ENCODE measurements at regions not wholly inside any gene's neighbourhood (a gene's known extent, or its start where the extent isn't known, plus 50 kb on each side); places are given as distances from the start of the nearest gene placed in this dataset.

GRCh38 chr16:66240631-66241395 lies 125.7 kb upstream of the CDH5 start:
- DNase-seq = no peak

DNA sequence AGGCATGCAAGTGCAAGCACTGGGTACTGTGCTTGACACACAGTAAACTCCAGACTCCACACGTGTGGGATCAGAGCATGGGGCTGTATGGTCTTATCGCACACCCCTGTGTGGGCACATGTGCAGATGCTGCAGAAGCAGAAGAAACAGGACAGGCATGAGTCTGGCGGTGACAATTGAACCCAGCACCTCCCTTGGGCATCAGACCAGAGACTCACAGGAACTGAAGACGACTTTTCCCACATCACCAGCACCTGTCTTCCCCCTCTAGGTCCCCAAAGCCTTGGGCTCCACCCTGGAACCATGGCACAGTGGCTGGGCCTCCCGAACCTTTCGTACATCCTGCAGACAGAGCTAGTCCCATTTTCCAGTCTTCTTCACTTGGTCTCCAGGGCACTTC lies 126.4 kb upstream of the CDH5 start:
- DNase-seq = no peak

GRCh38 chr16:66238696-66239095 lies 127.8 kb upstream of the CDH5 start:
- no peak for DNase-seq

DNA sequence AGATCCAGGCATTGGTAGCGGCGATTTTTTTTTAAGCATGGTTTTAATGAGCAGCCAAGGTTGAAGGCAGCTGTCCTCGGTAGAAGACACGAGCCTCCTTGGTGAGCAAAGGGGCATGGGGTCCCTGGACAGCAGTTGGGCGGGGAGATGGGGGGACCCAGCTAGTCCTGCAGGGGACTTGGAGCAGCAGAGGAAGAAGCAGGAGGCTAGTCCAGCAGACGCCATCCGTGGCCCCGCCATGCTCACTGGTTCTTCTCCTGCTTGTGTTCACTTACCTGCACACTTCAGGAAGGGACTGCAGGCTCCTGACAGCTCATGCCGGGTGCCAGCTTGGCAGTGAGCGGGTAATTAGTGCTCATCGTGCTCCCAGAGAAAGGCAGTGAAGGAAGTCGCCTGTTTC lies 130.2 kb upstream of the CDH5 start:
- no peak for DNase-seq

GRCh38 chr16:66231452-66232160 lies 134.9 kb upstream of the CDH5 start:
- no peak for DNase-seq

DNA sequence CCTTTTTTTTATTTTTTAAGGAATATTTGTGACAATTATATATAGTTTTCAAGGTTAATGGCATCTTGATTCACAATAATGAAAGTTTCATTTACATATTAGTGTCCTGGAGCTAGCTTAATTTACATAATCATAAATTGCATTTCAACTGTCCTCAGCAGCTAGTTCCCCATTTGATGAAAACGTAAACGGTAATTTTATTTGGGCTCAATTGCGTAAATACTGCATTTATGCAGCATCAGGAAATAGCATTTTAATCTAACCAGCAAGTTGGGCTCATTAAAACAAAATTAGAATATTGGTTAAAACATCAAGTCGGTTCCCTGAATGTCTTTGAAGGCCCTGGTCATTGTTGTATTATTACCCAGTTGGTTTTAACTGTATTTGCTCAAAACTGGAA lies 136.8 kb upstream of the CDH5 start:
- DNase-seq = no peak

DNA sequence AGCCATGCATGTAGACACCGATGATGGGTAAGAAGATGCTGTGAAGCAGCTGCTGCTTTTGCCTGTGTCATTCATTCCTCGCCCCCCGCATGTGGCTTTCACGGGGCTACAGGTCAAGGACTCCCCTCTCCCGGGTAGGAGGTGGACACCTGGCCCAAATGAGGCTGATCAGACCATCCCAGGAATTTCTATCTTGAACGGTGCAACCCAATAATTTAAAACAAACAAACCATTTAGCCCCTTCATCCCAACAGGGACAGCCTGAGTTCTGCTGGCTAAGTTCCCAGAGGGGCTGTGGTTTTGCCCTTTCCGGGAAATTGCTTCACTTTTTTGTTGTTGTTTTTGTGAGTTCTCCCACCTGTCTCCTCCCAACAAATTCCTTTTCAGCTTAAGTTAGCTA lies 137.7 kb upstream of the CDH5 start:
- DNase-seq = no peak

GRCh38 chr16:66227766-66228530 lies 138.5 kb upstream of the CDH5 start:
- DNase-seq = no peak

- DNase-seq = no peak
Observed at GRCh38 chr16:66226762-66227161, 139.7 kb upstream of the CDH5 start.

DNA sequence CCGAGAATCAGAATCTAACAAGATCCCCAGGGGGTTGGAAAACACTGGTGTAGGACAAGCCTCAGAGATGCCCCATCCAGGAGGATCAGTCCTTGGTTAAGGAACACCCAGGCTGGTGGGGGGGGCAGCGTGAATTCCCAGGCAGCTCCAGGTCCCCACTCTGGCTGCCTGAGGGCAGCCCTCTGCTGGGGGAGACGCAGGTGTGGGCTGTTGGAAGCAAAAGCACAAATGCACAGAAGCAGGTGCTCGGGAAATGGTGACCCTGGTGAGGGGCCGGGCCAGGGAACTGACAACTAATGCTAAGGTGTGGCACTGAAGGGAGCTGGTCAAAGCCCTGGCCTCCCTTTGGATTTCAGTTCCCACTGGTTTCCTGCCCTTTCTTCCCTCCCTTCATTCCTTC lies 140.8 kb upstream of the CDH5 start:
- DNase-seq = no peak

GRCh38 chr16:66224626-66225025 lies 141.9 kb upstream of the CDH5 start:
- no peak for DNase-seq

DNA sequence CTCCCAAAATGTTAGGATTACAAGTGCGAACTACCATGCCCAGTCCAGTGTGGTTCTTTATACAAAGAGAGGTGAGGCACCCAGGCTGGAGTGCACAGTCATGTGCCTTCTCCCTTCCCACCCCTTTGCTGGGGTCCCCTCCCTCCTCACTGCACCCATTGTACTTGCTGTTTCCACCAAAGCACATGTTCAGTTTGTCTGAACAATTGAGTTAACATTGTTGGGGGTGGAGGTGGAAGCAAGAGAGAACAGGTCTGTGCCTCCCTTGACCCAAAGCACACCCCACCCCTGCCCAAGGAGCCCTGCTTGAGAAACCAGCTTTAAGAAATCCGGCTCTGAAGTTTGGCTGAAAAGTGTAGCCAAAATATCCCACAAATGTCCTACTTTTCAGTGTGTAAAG lies 142.3 kb upstream of the CDH5 start:
- DNase-seq = no peak

DNA sequence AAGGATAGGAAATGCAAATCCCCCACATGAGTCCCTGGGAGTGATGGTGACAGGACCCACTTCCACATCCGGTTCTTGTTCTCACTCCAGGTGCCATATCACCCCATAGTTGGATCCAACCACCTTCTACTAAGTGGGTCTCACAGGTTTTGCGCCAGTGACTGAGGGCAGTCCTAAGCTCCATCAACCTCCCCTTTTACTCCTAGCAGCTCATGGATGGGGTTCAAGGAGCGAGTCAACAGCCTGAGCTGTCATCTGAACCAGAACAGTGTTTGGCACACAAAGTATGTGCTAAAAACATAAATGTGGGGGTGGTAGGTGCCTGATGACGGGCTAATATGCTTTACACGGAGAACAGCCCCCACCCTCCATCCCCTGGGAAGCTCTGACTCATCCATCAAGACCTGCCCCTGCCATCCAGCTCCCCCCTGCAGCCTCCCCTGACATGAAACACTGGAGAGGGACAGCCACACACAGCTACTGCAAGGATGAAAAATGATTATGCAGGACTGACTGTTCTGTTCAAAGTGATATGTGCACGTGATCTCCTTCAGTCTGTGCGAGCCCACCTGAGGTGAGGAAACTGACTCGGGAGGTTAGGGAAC lies 143.2 kb upstream of the CDH5 start:
- no peak for DNase-seq

GRCh38 chr16:66222756-66223155 lies 143.7 kb upstream of the CDH5 start:
- DNase-seq = no peak

DNA sequence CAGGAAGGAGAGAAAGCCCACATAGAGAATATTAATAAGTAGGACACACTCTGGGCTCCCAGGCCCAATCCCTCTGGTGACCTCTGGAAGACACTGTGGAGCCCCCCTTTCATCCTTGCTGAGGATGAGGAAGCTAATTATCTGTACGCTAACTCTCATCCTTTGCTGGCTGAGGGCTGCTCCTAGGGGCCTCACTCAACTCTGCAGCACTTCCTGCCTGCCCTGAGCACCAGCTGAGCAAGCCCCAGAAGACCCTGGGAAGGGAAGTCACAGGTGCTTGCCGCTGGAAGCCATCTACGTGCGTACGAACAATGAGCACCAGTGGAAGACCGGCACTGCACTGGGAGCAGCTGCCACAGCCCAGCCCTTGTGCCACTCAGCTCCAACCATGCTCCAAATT lies 145.8 kb upstream of the CDH5 start:
- no peak for DNase-seq

DNA sequence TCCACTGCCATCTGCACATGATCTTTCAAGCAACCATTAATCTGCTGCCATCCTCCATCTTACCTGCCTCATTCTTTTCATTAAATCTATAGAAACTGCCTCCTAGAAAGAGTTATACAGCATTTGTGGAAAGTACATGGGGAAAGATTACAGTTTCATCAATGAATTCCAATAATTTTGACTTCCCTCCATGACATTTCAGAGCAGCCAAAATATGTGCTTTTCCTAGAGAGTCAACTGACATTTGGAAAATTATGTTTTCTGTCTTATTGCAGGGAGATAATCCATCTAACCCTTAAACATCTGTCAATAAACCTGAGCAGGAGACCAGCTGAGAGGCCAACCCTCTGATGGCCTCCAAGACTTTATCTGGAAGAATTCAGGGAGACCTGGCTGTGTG lies 147.0 kb upstream of the CDH5 start:
- no peak for DNase-seq

DNA sequence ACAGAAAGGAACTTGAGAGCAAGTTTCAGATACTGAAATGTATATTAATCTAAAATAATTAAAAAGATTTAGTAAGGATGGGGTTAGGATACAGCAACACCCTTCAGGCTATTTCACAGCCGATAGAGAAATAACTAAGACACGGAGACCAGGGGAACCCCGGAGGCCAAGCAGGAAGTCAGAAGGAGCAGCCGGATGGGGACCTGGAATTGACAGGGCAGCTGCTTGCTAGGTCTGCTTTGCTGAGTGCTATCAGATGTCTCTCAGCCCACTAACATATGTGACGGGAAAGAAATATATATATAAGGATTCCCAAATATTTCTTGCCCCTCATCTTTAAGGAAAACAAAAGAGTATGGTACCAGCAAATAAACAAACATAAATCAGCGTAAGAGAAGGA lies 154.1 kb upstream of the CDH5 start:
- DNase-seq = no peak

GRCh38 chr16:66211651-66212050 lies 154.8 kb upstream of the CDH5 start:
- no peak for DNase-seq

DNA sequence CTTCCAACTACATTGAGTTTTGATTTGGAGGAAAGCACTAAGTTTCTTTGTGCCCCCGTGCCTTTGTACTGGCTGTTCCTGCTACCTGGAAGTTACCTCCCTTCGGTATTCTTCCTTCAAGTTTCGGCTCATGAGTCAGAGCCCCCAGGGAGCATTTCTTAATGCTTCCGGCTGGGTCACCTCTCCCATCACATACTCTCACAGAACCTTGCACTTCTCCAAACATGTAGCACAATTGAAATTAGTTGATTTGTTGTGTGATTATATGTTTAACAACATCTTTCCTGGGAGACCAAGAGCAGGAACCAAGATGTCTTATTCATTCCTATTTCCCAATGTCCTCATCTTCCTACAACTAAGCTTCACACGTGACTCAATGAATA lies 158.6 kb upstream of the CDH5 start:
- no peak for DNase-seq

- no peak for DNase-seq
Observed at GRCh38 chr16:66207139-66207882, 159.2 kb upstream of the CDH5 start.

DNA sequence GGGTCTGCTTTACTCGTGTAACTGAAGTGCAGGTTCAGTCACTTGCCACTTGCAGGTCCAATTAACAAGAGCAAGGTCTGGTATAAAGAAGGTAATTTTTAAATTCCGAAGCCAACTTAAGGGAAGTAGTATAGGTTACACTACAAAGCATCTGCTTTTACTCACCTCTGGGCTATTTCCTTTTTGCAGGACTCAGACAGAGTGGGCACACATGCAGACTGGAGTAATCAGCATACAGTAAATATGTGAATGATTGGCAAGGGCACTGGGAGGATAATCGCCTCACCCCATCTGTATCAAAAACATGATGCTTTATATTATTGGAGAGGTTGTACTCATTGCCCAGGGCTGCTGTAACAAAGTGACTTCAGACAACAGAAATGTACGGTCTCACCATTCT lies 160.1 kb upstream of the CDH5 start:
- no peak for DNase-seq

GRCh38 chr16:66205287-66206231 lies 160.9 kb upstream of the CDH5 start:
- no peak for DNase-seq
